ENCODE measurements at regions not wholly inside any gene's neighbourhood (a gene's known extent, or its start where the extent isn't known, plus 50 kb on each side); places are given as distances from the start of the nearest gene placed in this dataset.
"Not testable (repeated sequence)": the region's sequence is repeated elsewhere in the genome, so short reads cannot be mapped to it uniquely, and the experiment has no call there.

DNA sequence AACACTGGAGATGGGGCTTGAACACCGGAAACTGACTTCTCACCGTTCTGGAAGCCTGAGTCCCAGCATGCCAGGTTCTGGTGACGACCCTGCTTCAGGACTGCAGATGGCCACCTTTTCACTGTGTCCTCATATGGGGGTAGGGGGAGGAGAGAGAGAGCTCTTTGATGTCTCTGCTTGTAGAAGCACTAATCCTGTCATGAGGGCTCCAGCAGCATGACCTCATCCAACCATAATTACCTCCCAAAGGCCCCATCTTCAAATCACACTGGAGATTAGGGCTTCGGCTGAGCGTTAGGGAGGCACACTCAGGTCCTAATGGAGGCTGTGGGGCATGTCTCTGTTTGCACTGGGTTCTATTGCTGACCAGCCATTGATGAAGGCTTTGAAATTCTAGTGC is 255.3 kb downstream of the TEX29 start:
- Mint-ChIP-seq H3K36me3 (ENCODE audit: low read depth) (peaks cover 2% of the 10 kb centered on the region), H3K9me3 (peaks cover 21% of the 10 kb centered on the region), H3K27me3 (no peaks in the 10 kb centered on the region), H3K27ac (no peak overlapping the region), H3K4me1 (no peaks in the 10 kb centered on the region), H3K4me3 (no peak overlapping the region)
- ATAC-seq (no peak), DNase-seq (no peak)

DNA sequence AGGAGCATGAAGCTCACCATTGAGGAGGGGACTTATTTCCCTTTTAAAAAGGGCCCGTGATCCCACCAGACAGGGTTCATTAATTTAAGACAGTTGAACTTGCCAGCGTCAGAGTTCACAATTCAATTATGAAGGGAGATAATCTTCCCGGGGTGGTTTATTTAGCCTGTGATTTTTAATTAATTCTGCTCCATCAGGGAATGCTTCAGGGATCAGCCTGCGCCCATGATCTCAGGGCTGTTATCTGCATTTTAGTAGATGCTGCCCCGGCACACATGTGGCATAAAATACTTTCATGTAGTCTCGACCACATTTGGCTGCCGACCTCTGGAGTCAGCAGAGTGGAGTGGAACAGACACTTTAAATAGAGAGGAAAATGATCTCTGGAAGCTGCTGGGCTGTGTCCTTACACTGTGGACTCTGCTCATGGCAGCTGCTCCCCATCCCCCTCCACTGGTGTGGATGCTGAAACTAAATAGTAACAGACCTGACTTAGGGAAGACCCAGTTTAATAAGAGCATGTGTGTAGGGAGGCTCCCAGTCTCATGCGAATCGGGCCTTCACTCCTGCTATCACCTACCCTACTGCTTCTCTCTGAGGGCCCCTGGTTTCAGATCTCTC is 256.9 kb downstream of the TEX29 start:
- no peak for DNase-seq
- ATAC-seq = no peak
- no peaks in the 10 kb centered on the region for H3K4me1 Mint-ChIP-seq
- H3K27me3 Mint-ChIP-seq = peaks cover 2% of the 10 kb centered on the region
- H3K27ac Mint-ChIP-seq = no peak overlapping the region
- H3K4me3 Mint-ChIP-seq = no peak overlapping the region
- peaks cover 21% of the 10 kb centered on the region for H3K9me3 Mint-ChIP-seq
- H3K36me3 Mint-ChIP-seq (ENCODE audit: low read depth) = peaks cover 2% of the 10 kb centered on the region

DNA sequence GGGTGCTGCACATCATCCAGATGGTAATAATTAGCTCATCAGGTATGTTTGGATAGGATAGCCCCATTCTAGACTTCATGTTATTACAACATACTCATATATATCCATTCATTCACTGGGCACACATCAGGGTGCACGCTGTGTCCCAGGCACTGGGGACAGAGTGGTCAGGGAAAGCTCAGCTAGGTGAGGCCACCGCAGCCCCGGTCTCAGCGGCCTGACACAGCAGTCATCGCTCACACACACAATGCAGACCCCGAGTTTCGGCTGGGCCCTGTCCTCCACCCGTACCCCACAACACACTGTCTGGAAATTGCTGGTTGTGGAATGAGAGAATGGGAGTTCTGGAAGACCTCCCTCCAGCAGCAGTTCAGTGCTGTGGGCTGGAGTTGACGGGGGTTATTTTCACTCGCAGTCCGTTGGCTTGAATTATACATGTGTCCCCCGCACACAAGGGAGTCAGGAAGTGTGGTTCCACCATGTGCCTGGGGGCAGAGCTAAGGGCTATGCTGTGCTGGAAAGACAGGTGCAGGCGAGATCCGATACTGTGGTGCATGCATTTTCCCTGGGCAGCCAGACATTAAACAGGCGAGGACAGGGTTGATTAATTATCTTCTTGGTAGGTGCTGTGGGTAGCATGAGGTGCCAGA is 257.6 kb downstream of the TEX29 start:
- ATAC-seq = no peak
- no peak for DNase-seq
- Mint-ChIP-seq H3K4me1 (no peaks in the 10 kb centered on the region), H3K4me3 (no peak overlapping the region), H3K36me3 (ENCODE audit: low read depth) (peaks cover 2% of the 10 kb centered on the region), H3K27ac (no peak overlapping the region), H3K9me3 (peaks cover 21% of the 10 kb centered on the region), H3K27me3 (peaks cover 2% of the 10 kb centered on the region)

DNA sequence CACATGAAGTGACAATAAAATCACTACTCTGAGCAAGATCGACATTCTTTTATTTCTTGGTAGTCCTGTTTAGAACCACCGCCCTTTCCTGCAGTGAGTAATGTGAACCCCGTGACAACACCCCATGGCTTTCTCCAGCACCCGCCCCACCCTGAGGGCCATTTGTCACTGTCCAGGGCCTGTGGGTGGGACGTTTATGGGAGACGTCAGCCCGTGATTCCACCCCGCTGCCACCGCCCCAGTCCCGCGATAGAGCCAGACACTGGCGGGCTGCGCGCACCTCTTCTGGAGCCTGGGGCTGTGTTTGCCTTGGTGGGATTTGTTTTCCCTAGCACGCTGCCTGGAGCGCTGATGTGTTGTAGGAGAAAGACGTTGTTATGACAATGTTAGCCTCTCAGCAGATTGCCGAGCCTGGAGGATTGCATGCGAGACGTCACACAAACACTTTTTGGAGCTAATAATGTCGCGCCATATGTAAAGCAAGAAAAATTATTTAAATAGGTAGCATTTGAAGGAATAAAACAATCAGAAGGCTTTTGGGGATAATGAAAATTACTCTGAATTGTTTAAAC is 263.7 kb downstream of the TEX29 start:
- Mint-ChIP-seq H3K36me3 (ENCODE audit: low read depth) (no peaks in the 10 kb centered on the region), H3K27ac (no peak overlapping the region), H3K4me1 (no peaks in the 10 kb centered on the region), H3K9me3 (no peaks in the 10 kb centered on the region), H3K4me3 (no peak overlapping the region), H3K27me3 (peaks cover 2% of the 10 kb centered on the region)
- DNase-seq (no peak), ATAC-seq (no peak)

DNA sequence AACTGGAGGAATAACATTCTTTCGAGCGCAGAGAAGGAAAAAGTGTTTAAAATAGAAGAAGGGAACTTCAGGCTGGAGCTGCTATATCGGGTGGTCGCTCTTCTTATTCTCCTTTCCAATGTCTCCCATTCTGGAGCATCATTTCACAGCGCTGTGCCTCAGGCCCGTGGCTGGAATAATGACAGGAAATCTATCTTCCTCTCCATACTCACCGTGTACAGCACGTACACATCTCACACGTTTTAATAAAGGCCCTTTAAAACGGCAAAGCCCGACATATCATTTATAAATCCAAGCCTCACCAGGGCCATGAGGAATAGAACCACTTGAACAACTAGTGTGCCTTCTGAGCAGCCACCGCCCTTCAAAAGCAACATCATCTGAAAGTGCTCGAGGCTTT is 264.4 kb downstream of the TEX29 start:
- Mint-ChIP-seq H3K4me1 (no peaks in the 10 kb centered on the region), H3K27ac (no peak overlapping the region), H3K4me3 (no peak overlapping the region), H3K27me3 (peaks cover 2% of the 10 kb centered on the region), H3K9me3 (peaks cover 2% of the 10 kb centered on the region), H3K36me3 (ENCODE audit: low read depth) (no peaks in the 10 kb centered on the region)
- ATAC-seq = no peak
- DNase-seq = no peak

DNA sequence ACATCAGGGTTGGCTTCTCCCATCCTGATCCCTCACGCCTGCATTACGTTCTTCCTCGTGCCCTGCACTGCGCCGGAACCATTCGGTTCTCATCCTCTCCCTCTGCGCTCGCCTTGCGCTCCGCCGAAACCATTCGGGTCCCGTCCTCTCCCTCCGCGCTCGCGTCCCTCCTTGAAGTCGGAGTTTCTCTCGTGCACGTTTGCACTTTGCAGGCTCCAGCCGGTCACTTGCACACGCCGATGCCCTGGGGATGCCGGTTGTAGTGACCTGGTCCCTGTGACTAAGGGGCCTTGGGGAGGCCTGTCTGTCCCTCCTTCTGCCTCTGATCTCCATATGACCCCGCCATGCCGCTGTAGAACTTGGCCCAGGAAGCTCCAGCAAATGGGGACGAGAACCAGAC is 265.8 kb downstream of the TEX29 start:
- Mint-ChIP-seq H3K4me3 (no peak overlapping the region), H3K36me3 (ENCODE audit: low read depth) (no peaks in the 10 kb centered on the region), H3K27me3 (peaks cover 2% of the 10 kb centered on the region), H3K27ac (no peak overlapping the region), H3K4me1 (no peaks in the 10 kb centered on the region), H3K9me3 (peaks cover 7% of the 10 kb centered on the region)
- ATAC-seq (no peak), DNase-seq (no peak)

DNA sequence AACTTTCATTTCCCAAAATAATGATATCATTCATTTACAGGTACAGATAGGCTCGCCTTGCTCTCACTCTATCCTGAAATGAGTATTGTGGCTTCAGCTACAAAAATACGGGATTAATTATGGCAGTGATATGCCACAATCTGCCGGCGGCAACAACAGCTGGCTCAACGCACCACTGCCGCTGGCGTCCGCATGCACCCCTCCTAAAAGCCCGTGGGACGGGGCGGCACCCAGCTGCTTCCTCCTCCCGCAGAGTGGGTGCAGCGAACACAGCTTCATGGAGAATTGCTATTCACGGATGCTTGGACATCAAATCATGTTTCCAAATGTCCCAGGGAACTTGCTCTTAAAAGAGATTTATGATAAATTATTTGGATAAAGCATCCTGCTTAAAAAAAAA is 266.8 kb downstream of the TEX29 start:
- Mint-ChIP-seq H3K36me3 (ENCODE audit: low read depth) (no peaks in the 10 kb centered on the region), H3K9me3 (peaks cover 7% of the 10 kb centered on the region), H3K4me3 (no peak overlapping the region), H3K27me3 (no peaks in the 10 kb centered on the region), H3K27ac (no peak overlapping the region), H3K4me1 (no peaks in the 10 kb centered on the region)
- no peak for DNase-seq
- ATAC-seq = no peak

DNA sequence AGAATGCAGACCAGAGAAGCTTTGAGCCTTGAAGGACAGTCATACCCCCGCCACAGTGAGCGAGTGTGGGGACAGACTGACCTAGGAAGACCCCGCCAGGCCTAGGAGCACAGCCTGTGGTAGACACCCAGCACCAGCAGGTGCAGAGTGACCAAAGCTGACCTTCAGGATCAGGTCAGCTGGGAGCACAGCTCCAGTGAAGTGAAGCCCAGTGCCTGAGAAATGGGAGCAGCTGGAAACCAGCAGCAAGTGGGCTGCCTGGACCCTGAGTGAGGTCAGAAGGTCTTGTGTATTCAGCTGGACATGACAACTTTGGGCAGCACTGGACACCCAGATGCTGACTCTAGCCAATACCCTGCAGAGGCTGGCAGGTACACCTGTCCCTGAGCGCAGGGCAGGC is 268.9 kb downstream of the TEX29 start:
- Mint-ChIP-seq H3K36me3 (ENCODE audit: low read depth) (no peaks in the 10 kb centered on the region), H3K27me3 (no peaks in the 10 kb centered on the region), H3K9me3 (peaks cover 7% of the 10 kb centered on the region), H3K4me1 (no peaks in the 10 kb centered on the region), H3K4me3 (no peak overlapping the region), H3K27ac (no peak overlapping the region)
- no peak for ATAC-seq
- no peak for DNase-seq

DNA sequence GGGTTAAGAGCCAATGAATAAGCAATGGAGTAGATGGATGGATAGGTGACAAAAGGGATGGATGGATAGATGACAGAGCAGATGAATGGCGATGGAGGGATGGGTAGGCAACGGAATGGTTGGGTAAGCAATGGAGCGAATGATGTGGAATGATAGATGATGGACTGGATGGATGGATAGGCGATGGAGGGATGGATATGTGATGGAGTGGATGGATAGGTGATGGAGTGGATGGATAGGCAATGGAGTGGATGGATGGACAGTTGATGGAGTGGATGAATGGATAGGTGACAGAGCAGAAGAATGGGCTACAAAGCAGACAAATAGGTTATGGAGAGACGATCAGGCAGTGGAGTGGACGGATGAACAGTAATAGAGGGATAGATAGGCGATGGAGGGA is 269.6 kb downstream of the TEX29 start:
- peaks cover 7% of the 10 kb centered on the region for H3K9me3 Mint-ChIP-seq
- no peaks in the 10 kb centered on the region for H3K27me3 Mint-ChIP-seq
- ATAC-seq (no peak), DNase-seq (no peak)
- H3K4me1 Mint-ChIP-seq = no peaks in the 10 kb centered on the region
- H3K4me3 Mint-ChIP-seq = no peak overlapping the region
- no peak overlapping the region for H3K27ac Mint-ChIP-seq
- no peaks in the 10 kb centered on the region for H3K36me3 Mint-ChIP-seq (ENCODE audit: low read depth)

DNA sequence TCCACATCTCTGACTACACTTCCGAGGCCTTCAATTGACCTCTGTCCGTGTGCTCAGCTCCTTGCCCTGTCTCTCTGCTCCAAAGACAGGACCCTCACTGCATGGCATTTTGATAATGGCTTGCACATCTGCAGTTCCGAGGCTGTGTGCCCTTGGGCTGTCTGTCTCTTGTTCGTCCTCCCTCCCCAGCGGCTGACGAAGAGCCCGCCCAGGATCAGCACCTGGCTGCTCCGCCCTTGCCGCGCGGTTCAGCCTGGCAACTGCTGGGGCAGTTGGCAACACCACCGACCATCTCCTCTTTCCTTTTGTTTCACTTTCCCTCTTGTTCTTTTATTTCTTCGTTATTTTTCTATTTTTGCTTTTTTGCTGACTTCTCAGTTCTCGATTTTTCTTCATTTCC is 270.4 kb downstream of the TEX29 start:
- H3K36me3 Mint-ChIP-seq (ENCODE audit: low read depth) = no peaks in the 10 kb centered on the region
- H3K27ac Mint-ChIP-seq = no peak overlapping the region
- H3K9me3 Mint-ChIP-seq = peaks cover 7% of the 10 kb centered on the region
- no peaks in the 10 kb centered on the region for H3K4me1 Mint-ChIP-seq
- DNase-seq (no peak), ATAC-seq (no peak)
- H3K27me3 Mint-ChIP-seq = no peaks in the 10 kb centered on the region
- H3K4me3 Mint-ChIP-seq = no peak overlapping the region

DNA sequence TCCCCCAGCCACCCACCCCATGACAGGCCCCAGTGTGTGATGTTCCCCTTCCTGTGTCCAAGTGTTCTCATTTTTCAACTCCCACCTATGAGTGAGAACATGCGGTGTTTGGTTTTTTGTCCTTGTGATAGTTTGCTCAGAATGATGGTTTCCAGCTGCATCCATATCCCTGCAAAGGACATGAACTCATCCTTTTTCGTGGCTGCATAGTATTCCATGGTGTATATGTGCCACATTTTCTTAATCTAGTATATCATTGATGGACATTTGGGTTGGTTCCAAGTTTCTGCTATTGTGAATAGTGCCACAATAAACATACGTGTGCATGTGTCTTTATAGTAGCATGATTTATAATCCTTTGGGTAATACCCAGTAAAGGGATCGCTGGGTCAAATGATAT is 273.0 kb downstream of the TEX29 start:
- not testable (repeated sequence) for H3K27me3 Mint-ChIP-seq; H3K4me1 Mint-ChIP-seq; DNase-seq; H3K27ac Mint-ChIP-seq; H3K9me3 Mint-ChIP-seq; H3K36me3 Mint-ChIP-seq (ENCODE audit: low read depth); ATAC-seq; H3K4me3 Mint-ChIP-seq

DNA sequence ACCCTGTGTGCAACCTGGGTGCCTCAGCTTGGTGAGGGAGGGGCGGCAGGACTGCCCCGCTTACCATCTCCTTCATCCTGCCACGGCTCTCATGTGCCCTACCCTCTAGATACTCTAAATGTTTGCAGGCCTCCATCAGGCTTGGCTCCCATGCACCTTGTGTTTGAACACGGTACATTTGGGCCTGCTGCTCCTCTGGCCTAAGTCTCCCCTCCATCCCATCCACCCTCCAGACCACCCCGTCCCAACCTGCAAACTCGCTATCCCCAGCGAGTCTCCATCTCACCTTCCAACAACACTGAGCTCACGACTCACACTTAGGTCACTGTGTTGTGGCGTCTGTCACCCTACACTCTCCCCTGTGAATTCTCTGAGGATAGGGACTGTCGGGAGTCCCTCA is 274.2 kb downstream of the TEX29 start:
- Mint-ChIP-seq H3K4me3 (no peak overlapping the region), H3K4me1 (no peaks in the 10 kb centered on the region), H3K9me3 (peaks cover 7% of the 10 kb centered on the region), H3K27me3 (no peaks in the 10 kb centered on the region), H3K27ac (no peak overlapping the region), H3K36me3 (ENCODE audit: low read depth) (no peaks in the 10 kb centered on the region)
- ATAC-seq = peak; percentile 20
- no peak for DNase-seq

DNA sequence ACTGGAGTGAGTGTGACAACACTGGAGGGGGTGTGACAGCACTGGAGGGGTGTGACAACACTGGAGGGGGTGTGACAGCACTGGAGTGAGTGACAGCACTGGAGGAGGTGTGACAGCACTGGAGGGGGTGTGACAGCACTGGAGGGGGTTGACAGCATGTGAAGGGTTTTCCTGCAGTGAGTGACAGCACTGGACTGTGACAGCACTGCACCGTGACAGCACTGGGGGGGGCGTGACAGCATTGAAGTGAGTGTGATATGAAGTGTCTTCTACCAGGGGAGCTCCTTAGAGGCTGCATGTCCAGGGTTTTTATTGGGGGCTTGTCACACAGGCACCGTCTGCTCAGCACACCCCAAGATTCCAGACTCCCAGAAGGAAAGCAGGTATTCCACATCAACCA is 274.8 kb downstream of the TEX29 start:
- DNase-seq (no peak), ATAC-seq (no peak)
- H3K27ac Mint-ChIP-seq = no peak overlapping the region
- H3K4me3 Mint-ChIP-seq = no peak overlapping the region
- no peaks in the 10 kb centered on the region for H3K36me3 Mint-ChIP-seq (ENCODE audit: low read depth)
- peaks cover under 1% of the 10 kb centered on the region for H3K9me3 Mint-ChIP-seq
- no peaks in the 10 kb centered on the region for H3K27me3 Mint-ChIP-seq
- H3K4me1 Mint-ChIP-seq = no peaks in the 10 kb centered on the region

DNA sequence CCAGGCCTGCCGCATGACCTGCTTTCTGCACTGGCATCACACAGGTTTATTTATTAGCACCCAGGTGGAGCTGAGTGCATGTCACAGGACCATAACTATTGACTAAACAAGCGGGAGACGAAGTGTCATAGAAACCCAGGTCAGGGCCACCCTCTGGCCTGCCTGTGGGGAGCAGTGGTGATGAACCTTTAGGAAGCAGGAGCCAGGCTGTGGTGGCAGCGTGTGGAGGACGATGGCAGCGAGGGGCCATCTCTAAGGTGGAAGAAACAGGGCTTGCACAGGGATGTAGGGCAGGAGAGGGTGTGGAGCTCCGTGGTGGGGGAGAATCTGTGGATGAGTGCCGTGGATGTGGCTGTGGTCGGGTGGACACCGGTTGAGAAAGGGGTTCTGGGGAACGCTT is 275.3 kb downstream of the TEX29 start:
- Mint-ChIP-seq H3K9me3 (no peaks in the 10 kb centered on the region), H3K4me1 (no peaks in the 10 kb centered on the region), H3K27ac (no peak overlapping the region), H3K36me3 (ENCODE audit: low read depth) (no peaks in the 10 kb centered on the region), H3K4me3 (no peak overlapping the region), H3K27me3 (no peaks in the 10 kb centered on the region)
- DNase-seq (no peak), ATAC-seq (no peak)

DNA sequence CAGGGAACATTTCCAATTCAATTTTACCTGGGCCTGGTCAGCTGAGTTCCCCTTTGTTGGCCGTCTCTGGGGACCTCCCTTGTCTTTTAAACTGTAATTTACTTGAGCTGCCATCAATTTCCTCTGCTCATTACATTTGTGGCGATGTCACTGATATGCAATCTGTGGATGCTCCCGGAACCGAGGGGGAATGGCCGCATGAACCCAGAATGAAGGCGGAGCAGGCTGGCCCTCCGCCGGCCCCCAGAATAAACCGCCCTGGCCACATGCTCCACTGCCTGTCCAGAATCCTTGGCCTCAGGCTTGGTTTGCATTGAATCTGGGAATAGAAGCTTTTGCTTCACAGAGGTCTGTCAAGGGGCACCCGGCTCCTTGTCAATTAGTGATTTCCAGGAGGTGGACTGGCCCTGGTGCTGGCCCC is 276.8 kb downstream of the TEX29 start:
- H3K4me3 Mint-ChIP-seq = no peak overlapping the region
- no peaks in the 10 kb centered on the region for H3K4me1 Mint-ChIP-seq
- ATAC-seq = no peak
- no peaks in the 10 kb centered on the region for H3K36me3 Mint-ChIP-seq (ENCODE audit: low read depth)
- no peak overlapping the region for H3K27ac Mint-ChIP-seq
- H3K9me3 Mint-ChIP-seq = no peaks in the 10 kb centered on the region
- no peaks in the 10 kb centered on the region for H3K27me3 Mint-ChIP-seq
- DNase-seq = no peak

All from activated naive CD8-positive, alpha-beta T cell treated with anti-CD3 and anti-CD28 coated beads, Interleukin-2, amount 50 U/mL, for 24 hours (primary cell).